HepG2 (cell line): ENCODE measurements at regions not wholly inside any gene's neighbourhood (a gene's known extent, or its start where the extent isn't known, plus 50 kb on each side); places are given as distances from the start of the nearest gene placed in this dataset.

Source experiments
- ATAC-seq: fragments of 200-7000 bp; cut with Tn5 transposase; 3 replicates; pipeline ENCODE4 v1.9.1; 2020; ENCODE audit warnings: mild to moderate bottlenecking, moderate library complexity
- BruUV-seq: library from RNA; stranded (reverse); fragments of 400-500 nt; replicated peaks from 2 replicates; lab custom pipeline; 2021; lab: Mats Ljungman, UMichigan
- CTCF ChIA-PET: fragments of 300-600 bp; formaldehyde crosslinking; extraction: SDS; loops from one replicate; lab custom pipeline; 2021; ENCODE audit warnings: low total read pairs, inconsistent platforms, low intra/inter-chr PET ratio; lab: Yijun Ruan, JAX
- POLR2A ChIA-PET: fragments of 350-600 bp; sonication (Branson Sonifier 250); formaldehyde crosslinking; loops from one replicate; lab custom pipeline; 2020; ENCODE audit warnings: antibody characterized with exemption, inconsistent platforms; lab: Yijun Ruan, JAX
- DNase-seq: peaks from one replicate; pipeline ENCODE4 v3.0.0-alpha.2; 2015; ENCODE audit warnings: low spot score
- FAIRE-seq: peaks from 3 replicates; lab custom pipeline; 2011; peaks lifted over from hg19 to GRCh38; lab: Jason Lieb, UNC
- H2AFZ ChIP-seq: one replicate; pipeline ENCODE4 v1.6.1; 2011; ENCODE audit warnings: low read length, inconsistent platforms
- H3K27ac ChIP-seq: fragments of 300-600 bp; 3 replicates; pipeline ENCODE4 v1.8.0; 2011; ENCODE audit warnings: mixed run types, mild to moderate bottlenecking, mixed read lengths, low read length, inconsistent platforms; ENCODE audit not compliant: insufficient read depth; ENCODE audit errors: extremely low read length
- H3K27me3 ChIP-seq, 2 experiments: fragments of 200-600 bp in 1 of 2; 2 replicates in 1 of 2; 3 replicates in 1 of 2; pipeline versions ENCODE4 v1.6.0 to v1.8.0; 2011; ENCODE audit warnings: low read length in 2 of 2, mild to moderate bottlenecking in 2 of 2, moderate library complexity in 2 of 2, inconsistent platforms in 1 of 2; ENCODE audit not compliant: insufficient read depth in 2 of 2, control insufficient read depth in 1 of 2
- H3K36me3 ChIP-seq, 2 experiments: fragments of 200-600 bp in 1 of 2; replicated peaks in 1 of 2; 2 replicates in 1 of 2; 3 replicates in 1 of 2; pipeline versions ENCODE4 v1.5.1 to v1.8.0; 2011; ENCODE audit warnings: low read length in 2 of 2, inconsistent platforms in 1 of 2; ENCODE audit not compliant: insufficient read depth in 2 of 2, control insufficient read depth in 1 of 2
- H3K4me1 ChIP-seq: 2 replicates; pipeline ENCODE4 v1.5.1; 2012; ENCODE audit warnings: low read length, inconsistent platforms; ENCODE audit not compliant: insufficient read depth
- H3K4me2 ChIP-seq: 2 replicates; pipeline ENCODE4 v1.6.0; 2011; ENCODE audit warnings: low read depth, low read length, inconsistent platforms
- H3K4me3 ChIP-seq, 3 experiments: fragments of 200-600 bp in 1 of 3; sonication (generic), shearing (Covaris generic) in 1 of 3; replicated peaks in 1 of 3; 2 replicates each; pipeline ENCODE4 v1.5.1; 2011 to 2016; ENCODE audit warnings: low read length in 3 of 3, inconsistent platforms in 2 of 3, low read depth in 2 of 3, mild to moderate bottlenecking in 2 of 3, control low read depth in 1 of 3, mixed read lengths in 1 of 3; ENCODE audit not compliant: insufficient read depth in 1 of 3
- H3K79me2 ChIP-seq: one replicate; pipeline ENCODE4 v1.6.1; 2011; ENCODE audit warnings: low read length, inconsistent platforms; ENCODE audit not compliant: insufficient read depth
- H3K9ac ChIP-seq: 2 replicates; pipeline ENCODE4 v1.6.0; 2011; ENCODE audit warnings: mild to moderate bottlenecking, low read depth, low read length, inconsistent platforms; ENCODE audit not compliant: insufficient read depth
- H3K9me3 ChIP-seq: 2 replicates; pipeline ENCODE4 v1.5.1; 2012; ENCODE audit warnings: mild to moderate bottlenecking, low read length
- H4K20me1 ChIP-seq: 2 replicates; pipeline ENCODE4 v1.6.0; 2011; ENCODE audit warnings: inconsistent platforms, mild to moderate bottlenecking, low read length, moderate library complexity; ENCODE audit not compliant: insufficient read depth
- AGO1 ChIP-seq: fragments of 200-400 bp; formaldehyde crosslinking; IDR thresholded peaks from 2 replicates; pipeline ENCODE4 v1.6.1; 2017; ENCODE audit warnings: mild to moderate bottlenecking, low read depth, low read length, moderate library complexity; ENCODE audit not compliant: poor library complexity, severe bottlenecking
- CBFB ChIP-seq: sonication (generic); formaldehyde crosslinking; IDR thresholded peaks from 2 replicates; pipeline ENCODE4 v1.4.0; 2020; ENCODE audit warnings: missing genetic modification reagents
- HIVEP1 ChIP-seq: sonication (generic); formaldehyde crosslinking; IDR thresholded peaks from 2 replicates; pipeline ENCODE4 v1.4.0; 2020; ENCODE audit warnings: mild to moderate bottlenecking, missing genetic modification reagents
- HNRNPH1 ChIP-seq: fragments of 200-400 bp; formaldehyde crosslinking; optimal IDR thresholded peaks from 2 replicates; pipeline ENCODE3; 2017; ENCODE audit warnings: mild to moderate bottlenecking, low read depth, low read length
- RORA ChIP-seq: sonication (generic); formaldehyde crosslinking; IDR thresholded peaks from 2 replicates; pipeline ENCODE4 v1.5.0; 2020; ENCODE audit warnings: mild to moderate bottlenecking, missing genetic modification reagents, moderate library complexity
- SRSF9 ChIP-seq: fragments of 200-400 bp; formaldehyde crosslinking; IDR thresholded peaks from 2 replicates; pipeline ENCODE4 v1.6.1; 2018; ENCODE audit warnings: borderline replicate concordance, mild to moderate bottlenecking, low read depth, low read length; ENCODE audit not compliant: insufficient read depth, poor library complexity, severe bottlenecking
- TBX3 ChIP-seq: fragments of 450-650 bp; IDR thresholded peaks from 2 replicates; pipeline ENCODE4 v1.6.1; 2017; ENCODE audit warnings: antibody characterized with exemption, mild to moderate bottlenecking, inconsistent platforms, borderline replicate concordance
- TEAD2 ChIP-seq: sonication (generic); formaldehyde crosslinking; IDR thresholded peaks from 2 replicates; pipeline ENCODE4 v1.9.0; 2021; ENCODE audit warnings: missing genetic modification reagents
- ZMYM2 ChIP-seq: sonication (generic); formaldehyde crosslinking; IDR thresholded peaks from 2 replicates; pipeline ENCODE4 v1.8.0; 2022; ENCODE audit warnings: mild to moderate bottlenecking, missing genetic modification reagents
- ZNF292 ChIP-seq: sonication (generic); formaldehyde crosslinking; IDR thresholded peaks from 2 replicates; pipeline ENCODE4 v1.8.1; 2022; ENCODE audit warnings: mild to moderate bottlenecking, low read depth, missing genetic modification reagents, borderline replicate concordance
- ZNF501 ChIP-seq: sonication (generic); formaldehyde crosslinking; IDR thresholded peaks from 2 replicates; pipeline ENCODE4 v1.5.1; 2020; ENCODE audit warnings: mild to moderate bottlenecking, moderate library complexity, missing genetic modification reagents
- ZNF614 ChIP-seq: IDR thresholded peaks from 2 replicates; pipeline ENCODE4 v1.6.1; 2018; ENCODE audit warnings: missing biosample characterization, missing genetic modification reagents, inconsistent platforms, borderline replicate concordance
- ZNF775 ChIP-seq: sonication (generic); formaldehyde crosslinking; IDR thresholded peaks from 2 replicates; pipeline ENCODE4 v1.4.0; 2020; ENCODE audit warnings: missing genetic modification reagents, mild to moderate bottlenecking, moderate library complexity, borderline replicate concordance
- WGBS: methylation state at CpG from one replicate; pipeline ENCODE4 v1.1.6; 2017; ENCODE audit warnings: low lambda C conversion rate; 5-methylcytosine and 5-hydroxymethylcytosine counted together
- in situ Hi-C: cut with HindIII; loops from 2 replicates; pipeline ENCODE4 v1.10.0; 2017; ENCODE audit warnings: low pct_unique_long_range_greater_than_20kb; ENCODE audit not compliant: extremely low pct_ligation_motif_present
- intact Hi-C: fragments of 100-400 bp; cut with micrococcal nuclease; formaldehyde crosslinking; loops from one replicate; pipeline ENCODE4 v1.10.0; 2022; ENCODE audit not compliant: unreplicated experiment
- TF ChIP-seq, protein P1 (sequence below): sonication (generic); formaldehyde crosslinking; IDR thresholded peaks from 2 replicates; pipeline ENCODE4 v1.4.0; 2020; ENCODE audit warnings: missing genetic modification reagents, borderline replicate concordance
- TF ChIP-seq, protein P2 (sequence below): sonication (generic); formaldehyde crosslinking; IDR thresholded peaks from 2 replicates; pipeline ENCODE4 v1.4.0; 2020; ENCODE audit warnings: low read depth, missing genetic modification reagents

DNA sequence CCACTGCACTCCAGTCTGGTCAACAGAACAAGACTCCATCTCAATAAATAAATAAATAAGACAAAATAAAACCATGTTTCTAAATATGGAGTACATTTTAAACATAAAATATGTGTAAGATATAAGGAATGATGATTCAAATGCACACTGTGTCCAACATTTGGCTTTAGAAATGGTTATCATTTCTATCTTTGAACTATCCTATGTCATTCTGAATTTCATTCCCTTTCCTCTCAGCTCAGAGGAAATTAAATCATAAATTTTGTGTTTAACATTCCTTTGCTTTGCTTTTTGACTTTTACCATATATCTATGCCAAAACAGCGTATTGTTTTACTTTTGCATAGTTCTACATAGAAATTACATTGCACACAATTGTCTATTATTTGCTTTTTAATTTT is 130.9 kb downstream of the GNAT3 start:
- ATAC-seq (no peak), FAIRE-seq (no peak), DNase-seq (no peak)
- no peak overlapping the region for H3K27ac ChIP-seq
- CTCF ChIA-PET, result no interaction called here
- H3K4me2 ChIP-seq, result no peak overlapping the region
- H3K4me1 ChIP-seq, result peaks cover 13% of the 10 kb centered on the region
- H4K20me1 ChIP-seq, result no peaks in the 10 kb centered on the region
- no peaks in the 10 kb centered on the region for H3K79me2 ChIP-seq
- H3K36me3 ChIP-seq, result no peaks in the 10 kb centered on the region
- BruUV-seq, result no TSS peak
- intact Hi-C loops (no loop called here), in situ Hi-C loops (no loop called here)
- no peak overlapping the region for H2AFZ ChIP-seq
- no peak overlapping the region for H3K4me3 ChIP-seq
- POLR2A ChIA-PET, result no interaction called here
- TF ChIP-seq ZNF292 (CRISPR knock-in tag), result no peak
- TF ChIP-seq, protein P1, sequence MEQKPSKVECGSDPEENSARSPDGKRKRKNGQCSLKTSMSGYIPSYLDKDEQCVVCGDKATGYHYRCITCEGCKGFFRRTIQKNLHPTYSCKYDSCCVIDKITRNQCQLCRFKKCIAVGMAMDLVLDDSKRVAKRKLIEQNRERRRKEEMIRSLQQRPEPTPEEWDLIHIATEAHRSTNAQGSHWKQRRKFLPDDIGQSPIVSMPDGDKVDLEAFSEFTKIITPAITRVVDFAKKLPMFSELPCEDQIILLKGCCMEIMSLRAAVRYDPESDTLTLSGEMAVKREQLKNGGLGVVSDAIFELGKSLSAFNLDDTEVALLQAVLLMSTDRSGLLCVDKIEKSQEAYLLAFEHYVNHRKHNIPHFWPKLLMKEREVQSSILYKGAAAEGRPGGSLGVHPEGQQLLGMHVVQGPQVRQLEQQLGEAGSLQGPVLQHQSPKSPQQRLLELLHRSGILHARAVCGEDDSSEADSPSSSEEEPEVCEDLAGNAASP (CRISPR knock-in tag), result no peak
- TF ChIP-seq HIVEP1 (CRISPR knock-in tag), result no peak
- no peak for TF ChIP-seq TEAD2 (CRISPR knock-in tag)
- TF ChIP-seq RORA (CRISPR knock-in tag), result no peak
- TF ChIP-seq ZNF775 (CRISPR knock-in tag), result no peak
- TF ChIP-seq ZNF614 (CRISPR knock-in tag), result no peak
- TF ChIP-seq AGO1, result no peak
- TF ChIP-seq, protein P2, sequence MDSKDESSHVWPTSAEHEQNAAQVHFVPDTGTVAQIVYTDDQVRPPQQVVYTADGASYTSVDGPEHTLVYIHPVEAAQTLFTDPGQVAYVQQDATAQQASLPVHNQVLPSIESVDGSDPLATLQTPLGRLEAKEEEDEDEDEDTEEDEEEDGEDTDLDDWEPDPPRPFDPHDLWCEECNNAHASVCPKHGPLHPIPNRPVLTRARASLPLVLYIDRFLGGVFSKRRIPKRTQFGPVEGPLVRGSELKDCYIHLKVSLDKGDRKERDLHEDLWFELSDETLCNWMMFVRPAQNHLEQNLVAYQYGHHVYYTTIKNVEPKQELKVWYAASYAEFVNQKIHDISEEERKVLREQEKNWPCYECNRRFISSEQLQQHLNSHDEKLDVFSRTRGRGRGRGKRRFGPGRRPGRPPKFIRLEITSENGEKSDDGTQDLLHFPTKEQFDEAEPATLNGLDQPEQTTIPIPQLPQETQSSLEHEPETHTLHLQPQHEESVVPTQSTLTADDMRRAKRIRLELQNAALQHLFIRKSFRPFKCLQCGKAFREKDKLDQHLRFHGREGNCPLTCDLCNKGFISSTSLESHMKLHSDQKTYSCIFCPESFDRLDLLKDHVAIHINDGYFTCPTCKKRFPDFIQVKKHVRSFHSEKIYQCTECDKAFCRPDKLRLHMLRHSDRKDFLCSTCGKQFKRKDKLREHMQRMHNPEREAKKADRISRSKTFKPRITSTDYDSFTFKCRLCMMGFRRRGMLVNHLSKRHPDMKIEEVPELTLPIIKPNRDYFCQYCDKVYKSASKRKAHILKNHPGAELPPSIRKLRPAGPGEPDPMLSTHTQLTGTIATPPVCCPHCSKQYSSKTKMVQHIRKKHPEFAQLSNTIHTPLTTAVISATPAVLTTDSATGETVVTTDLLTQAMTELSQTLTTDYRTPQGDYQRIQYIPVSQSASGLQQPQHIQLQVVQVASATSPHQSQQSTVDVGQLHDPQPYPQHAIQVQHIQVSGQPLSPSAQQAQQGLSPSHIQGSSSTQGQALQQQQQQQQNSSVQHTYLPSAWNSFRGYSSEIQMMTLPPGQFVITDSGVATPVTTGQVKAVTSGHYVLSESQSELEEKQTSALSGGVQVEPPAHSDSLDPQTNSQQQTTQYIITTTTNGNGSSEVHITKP, result no peak
- TF ChIP-seq HNRNPH1, result no peak
- no peak for TF ChIP-seq SRSF9
- TF ChIP-seq CBFB, result no peak
- no peak for TF ChIP-seq TBX3
- no peak for TF ChIP-seq ZNF501 (CRISPR knock-in tag)
- no peak for TF ChIP-seq ZMYM2 (CRISPR knock-in tag)
- no peaks in the 10 kb centered on the region for H3K9me3 ChIP-seq
- H3K9ac ChIP-seq, result no peak overlapping the region
- H3K27me3 ChIP-seq, result no peaks in the 10 kb centered on the region
- 22% methylated on average over 1 of the region's 1 CpG for WGBS
